ENCODE measurements at regions not wholly inside any gene's neighbourhood (a gene's known extent, or its start where the extent isn't known, plus 50 kb on each side); places are given as distances from the start of the nearest gene placed in this dataset.

DNA sequence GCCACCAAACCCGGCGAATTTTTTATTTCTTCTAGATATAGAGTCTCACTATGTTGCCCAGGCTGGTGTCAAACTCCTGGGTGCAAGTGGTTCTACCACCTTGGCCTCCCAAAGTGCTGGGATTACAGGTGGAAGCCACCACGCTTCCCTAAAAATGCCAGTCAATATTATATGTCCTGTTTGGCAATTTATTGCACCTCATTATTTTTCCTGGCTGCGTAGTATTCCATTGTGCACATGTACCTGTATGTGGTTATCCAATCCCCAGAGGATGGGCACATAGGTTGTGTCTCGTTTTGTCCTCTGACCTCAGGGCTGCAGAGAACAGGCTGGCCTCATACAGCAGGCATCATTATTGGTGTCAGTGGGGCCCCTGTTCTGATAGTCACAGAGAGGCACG lies 181.7 kb downstream of the C9orf50 start:
- TF ChIP-seq CTCF (conservative IDR thresholded peaks at IDR 0.05 in 1 of 2, IDR thresholded peaks at IDR 0.05 in 1 of 2; ENCODE audit: low read depth in 1 of 2, low read length in 2 of 2) = no peak
- H3K4me1 ChIP-seq (ENCODE audit: control insufficient read depth, extremely low read depth, insufficient read depth, low read length) = peaks cover 2% of the 10 kb centered on the region
- no peaks in the 10 kb centered on the region for H3K9me3 ChIP-seq (ENCODE audit: control insufficient read depth, insufficient read depth, low read depth, low read length)
- no peak overlapping the region for H3K4me3 ChIP-seq (replicated peaks in 1 of 4; ENCODE audit: control extremely low read depth in 1 of 4, insufficient read depth in 1 of 4, low read depth in 3 of 4, low read length in 4 of 4)
- no peaks in the 10 kb centered on the region for H3K36me3 ChIP-seq (ENCODE audit: control insufficient read depth, insufficient read depth, low read length)
- H3K79me2 ChIP-seq (ENCODE audit: control insufficient read depth, insufficient read depth, low read length) = no peaks in the 10 kb centered on the region
- no peak overlapping the region for H2AFZ ChIP-seq (ENCODE audit: low read length)
- no peak overlapping the region for H3K4me2 ChIP-seq (ENCODE audit: extremely low read depth, insufficient read depth, low read length)
- no peak for DNase-seq (ENCODE audit: low read depth in 2 of 2)
- H3K27ac ChIP-seq (ENCODE audit: insufficient read depth, low read length) = no peak overlapping the region
- no peaks in the 10 kb centered on the region for H4K20me1 ChIP-seq (ENCODE audit: control insufficient read depth, extremely low read depth, insufficient read depth, low read length)
- no peak overlapping the region for H3K9ac ChIP-seq (ENCODE audit: insufficient read depth, low read length)
- H3K27me3 ChIP-seq (ENCODE audit: control insufficient read depth, insufficient read depth, low read length) = peaks cover 4% of the 10 kb centered on the region

GRCh38 chr9:129437626-129438323 lies 183.1 kb downstream of the C9orf50 start:
- Histone ChIP-seq H3K9ac (ENCODE audit: insufficient read depth, low read length) (peak overlapping the region; percentile 42), H2AFZ (ENCODE audit: low read length) (no peak overlapping the region)

More at GRCh38 chr9:129437626-129438323, 183.1 kb downstream of the C9orf50 start:
- H3K27ac ChIP-seq (ENCODE audit: insufficient read depth, low read length) = no peak overlapping the region
- H3K4me2 ChIP-seq (ENCODE audit: extremely low read depth, insufficient read depth, low read length) = peak overlapping the region; percentile 89
- peak overlapping the region; percentile 22 to 62 (median 49) for H3K4me3 ChIP-seq (replicated peaks in 1 of 4; ENCODE audit: control extremely low read depth in 1 of 4, insufficient read depth in 1 of 4, low read depth in 3 of 4, low read length in 4 of 4)
- H3K79me2 ChIP-seq (ENCODE audit: control insufficient read depth, insufficient read depth, low read length) = no peaks in the 10 kb centered on the region
- no peak for DNase-seq (ENCODE audit: low read depth in 2 of 2)
- no peaks in the 10 kb centered on the region for H3K36me3 ChIP-seq (ENCODE audit: control insufficient read depth, insufficient read depth, low read length)
- TF ChIP-seq EZH2 (IDR thresholded peaks at IDR 0.05; ENCODE audit: low read length, missing control alignments) = no peak
- no peak for TF ChIP-seq CTCF (conservative IDR thresholded peaks at IDR 0.05 in 1 of 2, IDR thresholded peaks at IDR 0.05 in 1 of 2; ENCODE audit: low read depth in 1 of 2, low read length in 2 of 2)
- H3K9me3 ChIP-seq (ENCODE audit: control insufficient read depth, insufficient read depth, low read depth, low read length) = no peaks in the 10 kb centered on the region
- no peaks in the 10 kb centered on the region for H4K20me1 ChIP-seq (ENCODE audit: control insufficient read depth, extremely low read depth, insufficient read depth, low read length)
- H3K27me3 ChIP-seq (ENCODE audit: control insufficient read depth, insufficient read depth, low read length) = peaks cover 4% of the 10 kb centered on the region
- peaks cover 2% of the 10 kb centered on the region for H3K4me1 ChIP-seq (ENCODE audit: control insufficient read depth, extremely low read depth, insufficient read depth, low read length)

Data from fibroblast of lung (primary cell).